Sigmoid colon (tissue), 4 donors: ENCODE measurements at regions not wholly inside any gene's neighbourhood (a gene's known extent, or its start where the extent isn't known, plus 50 kb on each side); places are given as distances from the start of the nearest gene placed in this dataset.

Source experiments
- POLR2AphosphoS5 ChIP-seq, 4 donors: sonication (generic); formaldehyde crosslinking; IDR thresholded peaks; one replicate each; pipeline ENCODE4 v1.6.1; 2017; ENCODE audit warnings: antibody characterized with exemption in 4 of 4
- TF ChIP-seq, protein P1 (sequence below), 4 experiments: fragments of 450-650 bp in 3 of 4; fragments of 200-600 bp in 1 of 4; IDR thresholded peaks; one replicate each; pipeline ENCODE4 v1.5.1; 2016 to 2019; ENCODE audit warnings: antibody characterized with exemption in 4 of 4, mild to moderate bottlenecking in 3 of 4, moderate library complexity in 2 of 4

DNA sequence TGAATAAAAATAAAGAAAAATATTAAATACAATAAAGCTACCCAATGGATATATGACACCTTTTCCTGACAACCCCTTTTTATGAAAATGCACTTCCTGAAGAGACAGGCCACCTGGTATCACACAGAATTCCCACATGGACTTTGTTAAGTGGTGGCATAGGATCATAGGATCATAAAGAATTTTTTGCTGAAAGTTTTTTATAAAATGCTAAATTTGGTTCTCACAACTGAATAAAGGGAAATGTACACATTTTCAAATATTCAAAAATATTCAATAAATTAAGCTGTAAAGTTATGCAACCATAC, 102.5 kb upstream of the ROBO1 start:
- TF ChIP-seq POLR2AphosphoS5 (IDR thresholded peaks at IDR 0.05): no peak
- TF ChIP-seq, protein P1, sequence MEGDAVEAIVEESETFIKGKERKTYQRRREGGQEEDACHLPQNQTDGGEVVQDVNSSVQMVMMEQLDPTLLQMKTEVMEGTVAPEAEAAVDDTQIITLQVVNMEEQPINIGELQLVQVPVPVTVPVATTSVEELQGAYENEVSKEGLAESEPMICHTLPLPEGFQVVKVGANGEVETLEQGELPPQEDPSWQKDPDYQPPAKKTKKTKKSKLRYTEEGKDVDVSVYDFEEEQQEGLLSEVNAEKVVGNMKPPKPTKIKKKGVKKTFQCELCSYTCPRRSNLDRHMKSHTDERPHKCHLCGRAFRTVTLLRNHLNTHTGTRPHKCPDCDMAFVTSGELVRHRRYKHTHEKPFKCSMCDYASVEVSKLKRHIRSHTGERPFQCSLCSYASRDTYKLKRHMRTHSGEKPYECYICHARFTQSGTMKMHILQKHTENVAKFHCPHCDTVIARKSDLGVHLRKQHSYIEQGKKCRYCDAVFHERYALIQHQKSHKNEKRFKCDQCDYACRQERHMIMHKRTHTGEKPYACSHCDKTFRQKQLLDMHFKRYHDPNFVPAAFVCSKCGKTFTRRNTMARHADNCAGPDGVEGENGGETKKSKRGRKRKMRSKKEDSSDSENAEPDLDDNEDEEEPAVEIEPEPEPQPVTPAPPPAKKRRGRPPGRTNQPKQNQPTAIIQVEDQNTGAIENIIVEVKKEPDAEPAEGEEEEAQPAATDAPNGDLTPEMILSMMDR (IDR thresholded peaks at IDR 0.05): no peak
